Testis (tissue), 2 donors: ENCODE measurements at regions not wholly inside any gene's neighbourhood (a gene's known extent, or its start where the extent isn't known, plus 50 kb on each side); places are given as distances from the start of the nearest gene placed in this dataset.

ENCODE experiments used
- DNase-seq: peaks from one replicate; pipeline ENCODE4 v3.0.0-alpha.2; 2019
- H3K27ac ChIP-seq, 2 donors: fragments of 200-600 bp; sonication (generic); one replicate each; pipeline ENCODE4 v1.5.1; 2019
- H3K27me3 ChIP-seq: fragments of 200-600 bp; sonication (generic); one replicate; pipeline ENCODE4 v1.5.1; 2019
- H3K36me3 ChIP-seq: fragments of 200-600 bp; sonication (generic); one replicate; pipeline ENCODE4 v1.5.1; 2017; ENCODE audit warnings: low read depth; ENCODE audit errors: missing control alignments
- H3K4me1 ChIP-seq: fragments of 200-600 bp; sonication (generic); one replicate; pipeline ENCODE4 v1.5.1; 2019
- H3K4me3 ChIP-seq, 2 donors: fragments of 200-600 bp; sonication (generic); one replicate each; pipeline ENCODE4 v1.5.1; 2017 to 2019
- H3K9me3 ChIP-seq: fragments of 200-600 bp; sonication (generic); one replicate; pipeline ENCODE4 v1.5.1; 2017
- CTCF ChIP-seq, 3 experiments: fragments of 450-650 bp in 2 of 3; fragments of 200-600 bp in 1 of 3; sonication (generic) in 1 of 3; IDR thresholded peaks; one replicate each; pipeline ENCODE4 v1.5.1; 2016 to 2019; ENCODE audit warnings: antibody characterized with exemption in 3 of 3, mild to moderate bottlenecking in 2 of 3, moderate library complexity in 1 of 3
- POLR2A ChIP-seq: fragments of 450-650 bp; IDR thresholded peaks from one replicate; pipeline ENCODE4 v1.6.1; 2017; ENCODE audit warnings: antibody characterized with exemption, mild to moderate bottlenecking, moderate library complexity
- WGBS, 2 donors: methylation state at CpG; one replicate each; pipeline ENCODE4 v1.1.5; 2018; 5-methylcytosine and 5-hydroxymethylcytosine counted together
- intact Hi-C: fragments of 100-400 bp; cut with DNase I; formaldehyde crosslinking; loops from one replicate; pipeline ENCODE4 v1.15.1; 2023; ENCODE audit warnings: low total_unique reads

- no peak overlapping the region for H3K4me3 ChIP-seq
- 96 to 100% methylated on average over 1 of the region's 1 CpG for WGBS, 2 donors
- intact Hi-C loops, result no loop called here
- no peaks in the 10 kb centered on the region for H3K4me1 ChIP-seq
- H3K27ac ChIP-seq, result no peak overlapping the region
- H3K36me3 ChIP-seq, result no peaks in the 10 kb centered on the region
- no peaks in the 10 kb centered on the region for H3K27me3 ChIP-seq
- no peak for TF ChIP-seq POLR2A
- TF ChIP-seq CTCF (IDR thresholded peaks at IDR 0.05), result no peak
- no peaks in the 10 kb centered on the region for H3K9me3 ChIP-seq
- DNase-seq, result no peak
Measured at GRCh38 chr2:5825686-5826085, 133.5 kb downstream of the SOX11 start.

GRCh38 chr2:5826979-5827655, 134.9 kb downstream of the SOX11 start:
- no peak overlapping the region for H3K27ac ChIP-seq
- H3K4me3 ChIP-seq, result no peak overlapping the region
- H3K36me3 ChIP-seq, result no peaks in the 10 kb centered on the region
- DNase-seq, result no peak
- no peaks in the 10 kb centered on the region for H3K27me3 ChIP-seq
- TF ChIP-seq POLR2A, result no peak
- TF ChIP-seq CTCF (IDR thresholded peaks at IDR 0.05), result no peak
- no peaks in the 10 kb centered on the region for H3K4me1 ChIP-seq
- WGBS, 2 donors, result 50 to 57% methylated on average over 5 of the region's 5 CpGs
- H3K9me3 ChIP-seq, result no peaks in the 10 kb centered on the region
- intact Hi-C loops, result no loop called here

GRCh38 chr2:5834501-5834900, 142.3 kb downstream of the SOX11 start:
- no peaks in the 10 kb centered on the region for H3K27me3 ChIP-seq
- no peaks in the 10 kb centered on the region for H3K9me3 ChIP-seq
- intact Hi-C loops, result no loop called here
- no peak for TF ChIP-seq POLR2A
- no peak overlapping the region for H3K4me3 ChIP-seq
- DNase-seq, result no peak
- no peaks in the 10 kb centered on the region for H3K36me3 ChIP-seq
- no peak overlapping the region for H3K27ac ChIP-seq
- WGBS, 2 donors, result 62 to 69% methylated on average over 4 of the region's 4 CpGs
- H3K4me1 ChIP-seq, result no peaks in the 10 kb centered on the region

- Histone ChIP-seq H3K4me1 (no peaks in the 10 kb centered on the region), H3K27ac (no peak overlapping the region), H3K27me3 (no peaks in the 10 kb centered on the region), H3K36me3 (no peaks in the 10 kb centered on the region), H3K4me3 (no peak overlapping the region), H3K9me3 (no peaks in the 10 kb centered on the region)
- intact Hi-C loops, result no loop called here
- DNase-seq, result no peak
- WGBS, 2 donors, result 41 to 53% methylated on average over 7 of the region's 7 CpGs
- TF ChIP-seq CTCF (IDR thresholded peaks at IDR 0.05) (no peak), POLR2A (no peak)
Measured at GRCh38 chr2:5839550-5839949, 147.4 kb downstream of the SOX11 start.

- intact Hi-C loops, result no loop called here
- H3K4me1 ChIP-seq, result no peaks in the 10 kb centered on the region
- WGBS, 2 donors, result 64 to 65% methylated on average over 2 of the region's 2 CpGs
- no peaks in the 10 kb centered on the region for H3K9me3 ChIP-seq
- TF ChIP-seq POLR2A, result no peak
- H3K27ac ChIP-seq, result no peak overlapping the region
- no peak for DNase-seq
- H3K4me3 ChIP-seq, result no peak overlapping the region
- H3K27me3 ChIP-seq, result no peaks in the 10 kb centered on the region
- no peaks in the 10 kb centered on the region for H3K36me3 ChIP-seq
Measured at GRCh38 chr2:5841126-5841525, 148.9 kb downstream of the SOX11 start.

- WGBS, 2 donors, result 67 to 76% methylated on average over 4 to 14 of the region's 14 CpGs
- Histone ChIP-seq H3K27me3 (no peaks in the 10 kb centered on the region), H3K4me3 (no peak overlapping the region), H3K27ac (no peak overlapping the region), H3K9me3 (no peaks in the 10 kb centered on the region), H3K4me1 (no peaks in the 10 kb centered on the region), H3K36me3 (no peaks in the 10 kb centered on the region)
- DNase-seq, result no peak
- intact Hi-C loops, result no loop called here
- TF ChIP-seq CTCF (IDR thresholded peaks at IDR 0.05) (no peak), POLR2A (no peak)
Measured at GRCh38 chr2:5842326-5842725, 150.1 kb downstream of the SOX11 start.
